PC-9 (cell line): ENCODE measurements at regions not wholly inside any gene's neighbourhood (a gene's known extent, or its start where the extent isn't known, plus 50 kb on each side); places are given as distances from the start of the nearest gene placed in this dataset.

ENCODE experiments used
- EZH2 ChIP-seq: fragments of 200-600 bp; sonication (generic); IDR thresholded peaks from 2 replicates; pipeline ENCODE4 v1.8.0; 2017; ENCODE audit warnings: antibody characterized with exemption, low read depth
- TF ChIP-seq, protein P1 (sequence below): fragments of 200-600 bp; sonication (generic); conservative IDR thresholded peaks from 2 replicates; pipeline ENCODE4 v1.6.1; 2017; ENCODE audit warnings: mixed run types, antibody characterized with exemption, mild to moderate bottlenecking, moderate library complexity

DNA sequence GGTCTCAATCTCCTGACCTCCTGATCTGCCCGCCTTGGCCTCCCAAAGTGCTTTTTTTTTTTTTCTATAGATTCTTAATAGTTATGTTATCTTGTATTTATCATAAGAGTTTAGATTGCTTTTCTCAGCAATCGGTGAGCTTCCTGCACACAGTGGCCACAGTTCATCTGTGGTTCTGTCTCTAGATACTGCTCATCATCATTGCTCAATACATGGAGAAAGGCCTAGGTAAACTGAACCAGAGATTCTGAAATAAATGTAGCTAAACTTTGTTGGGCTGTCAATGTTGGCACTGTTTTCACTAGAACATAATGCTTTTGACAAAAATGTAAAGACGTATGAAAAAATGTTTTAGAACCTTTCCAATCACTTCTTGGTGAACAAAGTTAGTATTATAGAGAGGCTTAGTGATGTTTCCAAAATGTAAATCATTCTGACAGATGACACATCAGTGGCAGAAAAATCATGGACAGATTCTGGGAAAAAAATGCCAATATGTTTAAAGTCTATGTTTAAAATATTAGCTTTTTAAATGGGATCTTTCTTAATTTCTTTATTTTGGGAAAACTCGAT lies 50.0 kb upstream of the LIMCH1 start:
- TF ChIP-seq, protein P1, sequence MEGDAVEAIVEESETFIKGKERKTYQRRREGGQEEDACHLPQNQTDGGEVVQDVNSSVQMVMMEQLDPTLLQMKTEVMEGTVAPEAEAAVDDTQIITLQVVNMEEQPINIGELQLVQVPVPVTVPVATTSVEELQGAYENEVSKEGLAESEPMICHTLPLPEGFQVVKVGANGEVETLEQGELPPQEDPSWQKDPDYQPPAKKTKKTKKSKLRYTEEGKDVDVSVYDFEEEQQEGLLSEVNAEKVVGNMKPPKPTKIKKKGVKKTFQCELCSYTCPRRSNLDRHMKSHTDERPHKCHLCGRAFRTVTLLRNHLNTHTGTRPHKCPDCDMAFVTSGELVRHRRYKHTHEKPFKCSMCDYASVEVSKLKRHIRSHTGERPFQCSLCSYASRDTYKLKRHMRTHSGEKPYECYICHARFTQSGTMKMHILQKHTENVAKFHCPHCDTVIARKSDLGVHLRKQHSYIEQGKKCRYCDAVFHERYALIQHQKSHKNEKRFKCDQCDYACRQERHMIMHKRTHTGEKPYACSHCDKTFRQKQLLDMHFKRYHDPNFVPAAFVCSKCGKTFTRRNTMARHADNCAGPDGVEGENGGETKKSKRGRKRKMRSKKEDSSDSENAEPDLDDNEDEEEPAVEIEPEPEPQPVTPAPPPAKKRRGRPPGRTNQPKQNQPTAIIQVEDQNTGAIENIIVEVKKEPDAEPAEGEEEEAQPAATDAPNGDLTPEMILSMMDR = no peak
- TF ChIP-seq EZH2 = no peak
